K562 (cell line): ENCODE measurements at regions not wholly inside any gene's neighbourhood (a gene's known extent, or its start where the extent isn't known, plus 50 kb on each side); places are given as distances from the start of the nearest gene placed in this dataset.

Experiments used
- ELF1 ChIP-seq: fragments of 200-800 bp; sonication (Bioruptor generic); IDR thresholded peaks from 2 replicates; pipeline ENCODE4 v1.6.1; 2016; ENCODE audit warnings: missing genetic modification characterization, missing compliant biosample characterization
- FOXA3 ChIP-seq, 2 experiments: fragments of 450-650 bp in 1 of 2; sonication (generic) in 1 of 2; formaldehyde crosslinking; IDR thresholded peaks in 1 of 2; conservative IDR thresholded peaks in 1 of 2; 2 replicates each; pipeline versions ENCODE4 v1.4.0 to v1.8.0; 2020 to 2022; ENCODE audit warnings: mild to moderate bottlenecking in 2 of 2, missing genetic modification reagents in 1 of 2
- NFYB ChIP-seq: IDR thresholded peaks from 2 replicates; pipeline ENCODE4 v1.6.1; 2011; ENCODE audit warnings: mild to moderate bottlenecking, moderate library complexity; ENCODE audit not compliant: insufficient read length; ENCODE audit errors: extremely low read depth
- TRIM24 ChIP-seq, 2 experiments: fragments of 450-650 bp; IDR thresholded peaks; 2 replicates each; pipeline ENCODE4 v1.6.1; 2016
- TF ChIP-seq, protein P1 (sequence below), 3 experiments: IDR thresholded peaks in 2 of 3; conservative IDR thresholded peaks in 1 of 3; 2 replicates each; pipeline ENCODE4 v1.5.1; 2011 to 2012; ENCODE audit warnings: low read length in 3 of 3, mild to moderate bottlenecking in 3 of 3, control low read depth in 2 of 3, improper control_type of control experiment in 1 of 3, inconsistent platforms in 1 of 3, low read depth in 1 of 3, mixed read lengths in 1 of 3, moderate library complexity in 1 of 3; ENCODE audit not compliant: insufficient read depth in 2 of 3

DNA sequence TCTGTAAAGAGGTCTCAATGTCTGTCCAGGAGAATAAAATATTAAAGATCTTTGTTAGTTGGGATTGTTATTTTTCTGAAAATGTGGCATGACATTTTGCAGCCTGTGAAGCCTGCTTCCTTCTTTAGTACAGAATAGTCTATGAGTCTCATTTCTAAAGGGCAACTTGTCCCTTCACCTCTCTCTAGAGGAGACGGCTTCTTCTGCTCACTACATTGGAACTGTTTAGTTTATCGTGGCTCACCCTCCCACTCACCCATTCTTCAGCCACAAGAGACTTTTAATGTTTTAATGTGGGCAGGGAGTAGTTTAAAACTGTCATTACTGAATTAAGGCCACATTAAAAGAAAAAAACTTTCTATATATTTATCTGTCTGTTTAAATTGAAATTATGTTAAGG lies 161.0 kb downstream of the BARD1 start:
- no peak for TF ChIP-seq ELF1 (tag)
- no peak for TF ChIP-seq NFYB
- no peak for TF ChIP-seq TRIM24 (IDR thresholded peaks at IDR 0.05)
- TF ChIP-seq, protein P1, sequence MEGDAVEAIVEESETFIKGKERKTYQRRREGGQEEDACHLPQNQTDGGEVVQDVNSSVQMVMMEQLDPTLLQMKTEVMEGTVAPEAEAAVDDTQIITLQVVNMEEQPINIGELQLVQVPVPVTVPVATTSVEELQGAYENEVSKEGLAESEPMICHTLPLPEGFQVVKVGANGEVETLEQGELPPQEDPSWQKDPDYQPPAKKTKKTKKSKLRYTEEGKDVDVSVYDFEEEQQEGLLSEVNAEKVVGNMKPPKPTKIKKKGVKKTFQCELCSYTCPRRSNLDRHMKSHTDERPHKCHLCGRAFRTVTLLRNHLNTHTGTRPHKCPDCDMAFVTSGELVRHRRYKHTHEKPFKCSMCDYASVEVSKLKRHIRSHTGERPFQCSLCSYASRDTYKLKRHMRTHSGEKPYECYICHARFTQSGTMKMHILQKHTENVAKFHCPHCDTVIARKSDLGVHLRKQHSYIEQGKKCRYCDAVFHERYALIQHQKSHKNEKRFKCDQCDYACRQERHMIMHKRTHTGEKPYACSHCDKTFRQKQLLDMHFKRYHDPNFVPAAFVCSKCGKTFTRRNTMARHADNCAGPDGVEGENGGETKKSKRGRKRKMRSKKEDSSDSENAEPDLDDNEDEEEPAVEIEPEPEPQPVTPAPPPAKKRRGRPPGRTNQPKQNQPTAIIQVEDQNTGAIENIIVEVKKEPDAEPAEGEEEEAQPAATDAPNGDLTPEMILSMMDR (IDR thresholded peaks at IDR 0.05 in 2 of 3, conservative IDR thresholded peaks at IDR 0.05 in 1 of 3; ENCODE audit: insufficient read depth in 2 of 3, low read depth in 1 of 3, low read length in 3 of 3), result no peak
- TF ChIP-seq FOXA3 (CRISPR knock-in tag; conservative IDR thresholded peaks at IDR 0.05 in 1 of 2, IDR thresholded peaks at IDR 0.05 in 1 of 2), result no peak
